D341Med (cell line): ENCODE measurements at regions not wholly inside any gene's neighbourhood (a gene's known extent, or its start where the extent isn't known, plus 50 kb on each side); places are given as distances from the start of the nearest gene placed in this dataset.
"Not testable (repeated sequence)": the region's sequence is repeated elsewhere in the genome, so short reads cannot be mapped to it uniquely, and the experiment has no call there.

Experiments used
- DNase-seq: peaks from one replicate; pipeline ENCODE4 v3.0.0; 2012; ENCODE audit warnings: low spot score

DNA sequence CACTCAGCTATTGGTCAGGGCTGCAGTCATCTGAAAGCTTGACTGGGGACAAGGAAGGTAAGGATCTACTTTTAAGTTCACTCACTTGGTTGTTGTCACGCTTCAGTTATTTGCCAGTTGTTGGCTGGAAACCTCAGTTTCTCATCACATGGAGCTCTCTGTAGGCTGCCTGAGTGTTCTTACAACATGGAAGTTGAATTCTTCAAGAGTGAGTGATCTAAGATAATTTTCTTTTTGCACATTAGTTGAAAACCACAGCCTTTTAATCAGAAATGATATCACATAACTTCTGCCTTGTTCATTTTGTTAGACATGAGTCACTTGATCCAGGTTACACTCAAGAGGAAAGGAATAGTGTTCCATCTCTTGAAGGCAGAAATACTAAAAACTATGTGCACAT lies 552.7 kb downstream of the RAPGEF2 start:
- no peak for DNase-seq

DNA sequence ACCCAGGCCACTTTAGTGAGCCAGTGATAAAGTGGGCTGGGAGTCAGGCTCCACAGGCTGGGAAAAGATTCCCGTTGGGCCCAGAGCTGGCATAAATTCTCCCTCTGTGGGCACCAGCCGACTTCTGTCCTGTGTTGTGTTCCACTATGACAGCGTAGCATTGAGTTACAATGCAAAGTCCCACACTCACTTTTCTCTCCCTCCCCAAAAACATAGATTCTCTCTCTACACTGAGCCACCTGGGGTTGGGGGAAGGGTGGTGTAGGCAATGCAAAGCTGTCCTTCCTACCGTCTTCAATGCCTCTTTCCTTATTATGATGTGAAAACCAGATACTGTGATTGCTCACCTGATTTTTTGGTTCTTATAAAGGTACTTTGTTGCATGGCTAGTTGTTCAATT lies 566.2 kb downstream of the RAPGEF2 start:
- DNase-seq: no peak

DNA sequence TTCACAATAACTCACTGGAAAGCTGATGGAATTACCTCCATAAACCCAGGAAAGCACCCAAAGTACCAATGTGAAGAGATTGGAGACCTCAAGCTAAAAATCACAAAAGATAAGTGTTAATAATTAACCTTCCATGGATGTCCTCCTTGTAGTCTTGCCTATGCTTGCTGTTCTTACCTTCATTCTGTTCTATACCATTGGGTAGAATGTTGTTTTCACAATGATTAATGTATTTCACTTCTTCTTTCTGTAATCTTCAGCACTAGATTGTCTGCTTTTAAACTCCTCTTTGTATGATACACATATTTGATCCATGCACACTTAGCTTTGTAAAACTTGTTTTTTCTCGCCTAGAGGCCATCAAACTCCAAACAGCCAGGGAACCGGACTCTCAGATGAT lies 570.3 kb downstream of the RAPGEF2 start:
- no peak for DNase-seq

DNA sequence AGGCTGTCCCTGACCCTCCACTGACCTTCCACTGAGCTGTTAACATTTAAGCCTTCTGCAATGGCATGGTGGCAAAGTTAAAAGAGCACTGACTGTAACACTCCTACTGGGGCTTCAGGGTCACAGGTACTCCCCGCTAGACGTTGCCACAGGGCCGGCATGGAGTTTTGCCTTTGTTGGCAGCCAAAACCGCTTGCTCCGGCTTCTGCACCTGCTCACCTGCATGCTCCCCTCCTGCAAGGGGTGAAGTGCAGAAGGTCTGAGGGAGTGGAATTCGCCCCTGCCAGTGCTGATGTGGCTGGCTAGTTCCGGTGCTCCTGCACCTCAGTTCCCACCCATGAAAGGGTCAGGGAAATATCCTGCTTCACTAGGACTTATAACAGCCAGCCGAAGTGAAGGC lies 571.4 kb downstream of the RAPGEF2 start:
- no peak for DNase-seq

DNA sequence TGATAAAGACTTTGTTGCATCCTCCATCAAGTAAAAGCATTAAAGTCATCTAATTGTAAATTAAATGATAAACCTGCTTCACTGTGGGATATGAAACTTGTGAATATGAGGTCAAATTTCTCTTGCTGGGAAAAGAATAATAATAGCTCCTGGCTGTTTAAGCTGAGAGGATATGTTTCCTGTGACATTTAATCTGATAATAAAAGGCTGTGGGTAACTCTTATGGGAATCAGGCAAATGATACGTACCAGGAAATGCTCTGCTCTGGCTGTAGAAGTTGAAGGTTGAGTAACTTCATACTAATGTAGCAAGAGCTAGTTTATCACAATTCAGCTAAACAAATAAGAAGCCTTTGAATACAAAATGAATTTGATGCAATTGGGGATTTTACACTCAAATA lies 574.6 kb downstream of the RAPGEF2 start:
- no peak for DNase-seq

DNA sequence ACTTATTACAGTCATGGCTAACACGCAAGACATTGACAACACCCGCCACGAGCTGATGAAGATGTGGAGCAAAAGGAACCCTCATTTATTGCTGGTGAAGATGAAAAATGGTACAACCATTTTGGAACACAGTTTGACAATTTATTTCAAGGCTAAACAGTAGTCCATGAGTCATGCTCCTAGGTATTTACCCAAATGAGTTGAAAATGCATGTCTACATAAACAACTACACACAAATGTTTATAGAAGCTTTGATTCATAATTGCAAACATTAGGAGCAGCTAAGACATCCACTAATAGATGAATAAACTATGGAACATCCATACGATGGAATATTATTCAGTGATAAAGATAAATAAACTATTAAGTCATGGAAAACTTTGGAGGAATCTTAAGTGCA lies 580.1 kb downstream of the RAPGEF2 start:
- DNase-seq: no peak

DNA sequence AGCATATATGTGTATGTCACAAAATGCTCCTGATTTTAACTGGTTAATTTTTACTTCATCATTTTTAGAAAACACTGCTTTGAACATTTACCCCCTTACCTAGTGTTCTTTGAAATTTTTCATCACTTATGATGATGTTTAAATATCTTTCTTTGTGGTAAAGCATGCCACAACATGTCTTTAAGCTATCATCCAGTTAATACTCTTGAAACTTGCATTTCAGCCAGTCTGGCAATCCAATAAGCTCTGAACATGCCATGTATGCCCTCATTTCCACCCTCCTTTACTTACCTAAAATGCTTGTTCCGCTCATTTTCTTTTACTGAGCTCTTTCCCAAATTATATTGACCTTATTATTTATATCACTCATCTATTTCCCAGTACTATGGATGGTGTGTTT lies 581.2 kb downstream of the RAPGEF2 start:
- no peak for DNase-seq

DNA sequence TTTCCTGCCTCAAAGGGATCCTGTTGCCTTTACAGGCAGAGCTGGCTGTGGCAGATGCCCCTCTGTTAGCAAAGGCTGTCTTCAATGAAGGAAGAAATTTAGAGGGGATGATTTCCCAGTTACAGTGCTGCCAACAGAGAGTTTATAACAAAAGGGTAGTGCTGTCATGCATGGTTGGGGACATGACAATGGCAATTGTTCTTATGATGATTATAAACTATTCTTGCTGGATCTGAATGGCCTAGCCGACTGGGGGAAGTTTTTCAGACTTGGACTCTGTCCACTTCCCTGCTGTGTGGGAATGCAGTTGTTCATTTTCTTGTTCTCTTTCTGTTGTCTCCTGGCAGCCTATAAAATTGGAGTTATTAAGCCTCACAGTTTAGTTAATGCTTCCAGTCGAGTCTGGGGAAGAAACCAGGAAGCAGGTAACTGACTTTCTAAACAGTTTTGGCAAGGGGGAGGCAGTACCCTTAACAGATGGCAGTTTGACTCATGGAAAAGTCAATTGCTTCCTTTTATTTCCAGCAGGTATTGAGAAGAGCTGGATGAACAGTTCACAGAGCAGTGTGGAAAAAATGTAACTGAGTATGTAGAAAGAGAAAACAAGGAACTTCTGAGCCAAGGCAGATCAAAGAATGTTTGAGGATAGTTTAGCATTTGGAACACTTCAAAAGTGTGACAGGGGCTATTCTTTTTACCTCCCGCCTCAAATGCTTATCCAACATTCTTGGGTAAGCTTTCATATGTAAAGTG lies 582.6 kb downstream of the RAPGEF2 start:
- no peak for DNase-seq

DNA sequence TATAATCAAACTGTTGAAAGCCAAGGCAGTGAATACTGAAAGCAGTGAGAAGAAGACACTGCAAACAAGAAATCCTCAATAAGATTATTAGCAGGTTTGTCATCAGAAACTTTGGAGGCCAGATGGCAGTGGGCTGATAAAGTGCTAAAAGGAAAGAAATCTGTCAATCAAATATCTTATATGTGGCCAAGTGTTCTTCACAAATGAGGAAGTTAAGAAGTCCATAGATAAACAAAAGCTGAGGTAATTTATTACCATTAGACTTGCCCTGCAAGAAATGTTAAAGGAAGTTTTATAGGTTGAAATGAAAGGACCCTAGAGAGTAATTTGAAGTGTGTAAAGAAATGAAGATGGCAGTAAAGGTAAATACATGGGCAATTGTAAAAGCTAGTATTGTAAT lies 586.6 kb downstream of the RAPGEF2 start:
- no peak for DNase-seq

DNA sequence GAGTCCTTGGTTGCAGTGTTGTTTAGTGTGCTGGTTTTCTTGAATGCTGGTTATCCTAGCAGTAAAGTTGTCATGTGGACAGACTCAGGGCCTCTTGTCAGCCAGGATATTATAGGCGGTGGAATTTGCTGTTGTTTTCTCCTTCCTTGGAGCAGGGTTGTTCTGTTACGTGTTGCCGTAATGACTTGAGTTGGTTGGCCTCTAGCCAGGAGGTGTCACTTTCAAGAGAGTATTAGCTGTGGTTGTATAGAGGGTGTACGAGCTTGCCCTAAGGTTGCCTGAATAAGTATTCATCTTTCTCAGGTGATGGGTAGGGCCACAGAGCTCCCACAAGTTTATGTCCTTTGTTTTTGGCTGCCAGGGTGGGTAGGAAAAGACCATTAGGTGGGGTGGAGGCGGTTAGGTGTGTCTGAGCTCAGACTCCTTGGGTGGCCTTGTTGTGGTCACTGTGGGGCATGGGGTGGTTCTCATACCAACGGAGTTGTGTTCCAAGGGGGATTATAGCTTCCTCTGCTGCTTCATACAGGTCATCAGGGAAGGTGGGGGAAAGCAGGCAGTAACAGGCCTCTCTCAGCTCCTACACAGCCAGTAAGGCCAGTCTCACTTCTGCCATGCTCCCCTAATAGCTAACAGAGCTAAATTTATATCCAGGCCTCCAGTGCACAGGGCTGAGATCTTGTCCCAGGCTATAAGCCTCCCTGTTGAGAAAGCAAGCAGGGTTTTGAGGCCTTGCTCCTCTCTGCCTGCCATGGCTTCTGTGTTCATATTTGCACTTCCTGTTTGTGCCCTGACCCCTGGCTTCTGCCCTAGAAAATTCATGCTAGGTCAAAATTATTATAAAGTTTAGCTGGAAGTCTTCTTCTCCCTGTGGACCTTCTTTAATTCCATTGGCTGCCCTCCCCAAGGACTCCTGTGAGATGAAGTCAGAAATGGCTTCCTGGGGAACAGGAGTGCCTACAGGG lies 594.7 kb downstream of the RAPGEF2 start:
- no peak for DNase-seq

DNA sequence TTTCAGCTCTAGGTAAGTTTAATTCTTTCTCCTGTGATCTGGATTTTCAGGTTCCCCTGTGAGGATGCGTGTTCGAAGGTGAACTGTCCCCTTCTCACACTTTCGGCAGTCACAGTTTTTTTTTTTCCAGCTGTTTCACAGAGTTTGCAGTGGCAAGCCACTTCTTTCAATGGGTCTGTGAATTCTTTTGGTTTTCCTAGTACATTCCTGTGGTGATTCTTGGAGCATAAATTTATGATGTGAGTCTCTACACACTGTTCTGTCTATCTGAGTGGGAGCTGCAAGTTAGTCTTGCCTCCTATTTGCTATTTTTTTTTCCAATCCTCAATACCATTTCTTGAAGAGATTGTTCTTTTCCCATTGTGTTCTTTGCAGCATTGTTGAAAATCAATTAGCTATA lies 595.5 kb downstream of the RAPGEF2 start:
- DNase-seq: no peak

DNA sequence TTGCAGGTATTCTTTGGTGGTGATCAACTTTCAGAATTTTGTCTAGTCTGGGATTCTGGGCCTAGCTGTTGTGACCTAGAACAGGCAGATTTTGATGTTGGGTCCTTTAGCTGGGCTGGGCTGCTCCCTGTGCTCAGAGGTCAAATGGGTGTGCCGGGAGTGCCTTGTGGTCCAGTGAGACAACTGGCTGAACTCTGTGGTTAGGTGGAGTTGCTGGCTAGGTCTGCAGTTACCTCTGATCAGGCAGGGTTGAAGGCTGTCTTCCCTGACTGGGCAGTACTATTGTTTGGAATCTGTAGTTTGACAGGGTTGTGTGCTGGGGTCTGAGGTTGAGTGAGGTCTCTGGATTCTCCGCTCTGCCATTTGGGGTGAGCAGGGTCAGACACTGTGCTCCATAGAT lies 599.3 kb downstream of the RAPGEF2 start:
- DNase-seq: no peak

DNA sequence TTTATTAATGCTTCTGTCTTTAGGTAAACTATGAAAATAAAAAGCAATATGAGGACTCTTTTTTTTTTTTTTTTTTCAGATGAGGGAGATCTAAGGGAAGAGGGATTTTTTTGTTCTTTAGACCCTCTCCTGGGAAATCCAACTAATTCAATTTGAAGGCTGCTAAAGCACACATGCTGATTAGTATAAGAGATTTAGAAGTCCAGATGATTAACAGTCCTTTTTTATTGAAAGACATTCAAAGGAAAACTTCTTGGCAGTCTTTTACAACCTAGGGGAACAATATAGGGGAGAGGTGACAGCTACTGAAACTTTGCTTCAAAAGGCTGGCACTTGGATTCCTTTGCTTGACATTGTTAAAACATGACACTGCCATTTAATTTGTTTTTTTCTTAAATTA lies 602.5 kb downstream of the RAPGEF2 start:
- no peak for DNase-seq

DNA sequence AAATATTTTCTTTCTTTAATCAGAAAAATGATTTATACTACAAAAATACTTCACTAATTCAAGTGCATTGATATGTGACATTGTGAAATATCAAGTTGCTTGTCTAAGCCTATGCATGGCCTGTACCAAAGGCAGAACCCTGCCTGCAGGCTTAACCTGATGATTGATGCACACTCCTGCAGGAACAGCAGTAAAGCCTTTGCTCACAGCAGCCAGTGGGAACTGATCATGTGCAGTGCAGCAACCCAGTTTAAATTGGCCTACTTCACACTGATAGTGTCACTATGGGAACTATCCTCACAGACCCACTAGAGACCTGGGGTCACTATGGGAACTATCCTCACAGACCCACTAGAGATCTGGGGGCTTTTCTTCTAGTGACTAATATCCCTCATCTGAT lies 603.8 kb downstream of the RAPGEF2 start:
- DNase-seq: no peak

DNA sequence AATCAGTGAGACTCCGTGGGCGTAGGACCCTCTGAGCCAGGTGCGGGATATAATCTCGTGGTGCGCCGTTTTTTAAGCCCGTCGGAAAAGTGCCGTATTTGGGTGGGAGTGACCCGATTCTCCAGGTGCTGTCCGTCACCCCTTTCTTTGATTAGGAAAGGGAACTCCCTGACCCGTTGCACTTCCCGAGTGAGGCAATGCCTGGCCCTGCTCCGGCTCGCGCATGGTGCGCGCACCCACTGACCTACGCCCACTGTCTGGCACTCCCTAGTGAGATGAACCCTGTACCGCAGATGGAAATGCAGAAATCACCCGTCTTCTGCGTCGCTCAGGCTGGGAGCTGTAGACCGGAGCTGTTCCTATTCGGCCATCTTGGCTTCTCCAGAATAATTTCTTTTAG lies 612.3 kb downstream of the RAPGEF2 start:
- DNase-seq: not testable (repeated sequence)

DNA sequence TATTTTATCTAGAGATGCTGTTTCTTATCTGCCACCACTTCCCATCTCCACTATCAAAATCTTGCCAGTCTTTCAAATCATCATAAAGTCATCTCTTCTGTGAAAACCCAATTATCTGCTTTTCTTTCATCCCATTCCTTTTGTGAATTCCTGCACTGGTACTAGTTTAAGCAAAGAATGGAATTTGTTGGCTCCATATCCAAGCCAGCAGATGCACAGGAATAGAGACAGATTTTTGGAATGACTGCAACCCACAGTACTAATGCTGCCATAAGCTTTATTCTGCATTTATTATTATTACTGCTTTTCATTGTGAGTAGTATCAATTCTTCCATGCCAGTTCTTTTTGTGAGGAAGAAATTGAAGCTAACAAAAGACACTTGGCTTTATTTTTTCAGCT lies 616.7 kb downstream of the RAPGEF2 start:
- DNase-seq: no peak

DNA sequence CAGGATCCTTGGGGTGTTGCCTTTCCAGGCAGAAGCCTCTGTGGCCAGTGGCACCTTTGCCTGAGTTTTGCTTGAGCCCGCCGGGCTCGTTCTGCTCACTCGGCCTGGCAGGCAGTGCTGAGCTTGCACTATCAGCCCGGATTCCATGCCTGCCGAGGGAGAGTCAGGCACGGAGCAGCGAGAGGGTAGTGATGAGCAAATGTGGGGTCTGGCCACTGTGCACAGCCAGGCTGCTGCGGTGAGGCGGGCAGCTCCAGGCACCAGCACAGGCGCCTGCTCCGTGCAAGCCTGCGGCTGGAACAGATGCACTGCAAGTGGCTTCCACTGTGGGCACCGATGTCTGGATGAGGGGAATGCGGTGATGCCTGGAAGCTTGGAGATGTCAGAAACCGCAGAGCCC lies 619.2 kb downstream of the RAPGEF2 start:
- DNase-seq: no peak

DNA sequence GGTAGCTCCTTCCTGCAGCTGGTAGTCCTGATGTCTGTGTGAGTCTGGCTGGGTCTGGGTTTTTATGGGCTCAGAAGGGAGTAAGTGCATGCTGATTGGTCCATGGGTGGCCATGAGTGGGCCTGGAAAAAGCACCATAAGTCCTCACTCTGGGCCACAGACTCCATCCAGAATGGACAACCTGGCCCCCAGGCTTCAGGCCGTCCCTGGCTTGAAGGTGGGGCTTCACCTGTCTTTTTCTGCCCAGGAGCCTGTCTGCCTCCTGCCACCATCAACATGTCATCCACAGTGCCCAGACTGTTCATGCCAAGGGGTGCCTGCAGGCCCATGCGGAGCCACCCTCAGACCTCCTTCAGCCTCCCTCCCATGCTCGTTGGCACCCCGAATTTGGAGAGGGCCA lies 620.0 kb downstream of the RAPGEF2 start:
- DNase-seq: no peak

DNA sequence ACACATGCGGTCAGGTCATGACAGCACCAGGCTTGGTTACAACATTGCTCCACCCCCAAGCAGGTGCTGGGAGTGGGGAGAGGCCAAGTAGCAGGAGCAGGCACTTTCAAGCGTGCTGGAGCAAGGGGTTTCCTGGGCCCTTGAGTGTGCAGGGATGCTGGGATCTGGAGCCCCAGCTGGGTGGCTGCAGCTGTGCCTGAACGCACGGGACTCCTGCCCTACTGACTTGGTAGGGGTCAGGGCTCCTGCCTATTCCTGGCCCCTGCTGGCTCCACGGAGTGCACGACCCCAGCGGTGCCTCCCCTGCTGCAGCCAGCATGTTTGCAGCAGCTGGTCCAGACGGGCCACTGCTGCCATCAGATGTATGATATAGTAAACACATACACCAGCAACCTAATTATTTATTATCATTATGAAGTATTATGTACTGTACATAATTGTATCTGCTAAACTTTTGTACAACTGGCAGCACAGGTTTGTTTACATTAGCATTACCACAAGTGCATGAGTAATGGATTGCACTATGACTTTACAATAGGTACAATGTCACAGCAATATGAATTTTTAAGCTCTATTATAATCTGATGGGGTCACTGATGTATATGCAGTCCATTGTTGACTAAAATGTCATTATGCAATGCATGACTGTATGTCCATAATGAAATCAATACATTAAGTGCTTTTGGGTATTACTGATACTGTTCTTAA lies 620.6 kb downstream of the RAPGEF2 start:
- DNase-seq: no peak

DNA sequence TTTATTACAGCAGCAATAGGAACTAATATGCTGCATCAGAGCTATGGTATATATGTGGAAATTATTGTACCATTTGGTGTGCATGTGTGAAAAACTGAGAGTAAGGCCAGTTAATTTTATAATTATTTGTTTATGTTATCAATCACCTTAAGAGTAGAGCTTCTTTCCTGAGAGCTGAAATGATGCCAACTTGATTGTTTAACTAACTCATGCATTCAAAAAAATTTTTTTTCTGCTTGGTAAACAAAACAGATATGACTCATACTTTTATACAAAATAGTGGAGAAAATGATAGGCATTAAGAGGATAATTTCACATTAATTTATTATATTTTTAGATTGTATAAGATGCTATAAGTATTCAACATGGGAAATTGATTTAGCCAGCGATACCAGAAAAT lies 622.7 kb downstream of the RAPGEF2 start:
- DNase-seq: no peak

DNA sequence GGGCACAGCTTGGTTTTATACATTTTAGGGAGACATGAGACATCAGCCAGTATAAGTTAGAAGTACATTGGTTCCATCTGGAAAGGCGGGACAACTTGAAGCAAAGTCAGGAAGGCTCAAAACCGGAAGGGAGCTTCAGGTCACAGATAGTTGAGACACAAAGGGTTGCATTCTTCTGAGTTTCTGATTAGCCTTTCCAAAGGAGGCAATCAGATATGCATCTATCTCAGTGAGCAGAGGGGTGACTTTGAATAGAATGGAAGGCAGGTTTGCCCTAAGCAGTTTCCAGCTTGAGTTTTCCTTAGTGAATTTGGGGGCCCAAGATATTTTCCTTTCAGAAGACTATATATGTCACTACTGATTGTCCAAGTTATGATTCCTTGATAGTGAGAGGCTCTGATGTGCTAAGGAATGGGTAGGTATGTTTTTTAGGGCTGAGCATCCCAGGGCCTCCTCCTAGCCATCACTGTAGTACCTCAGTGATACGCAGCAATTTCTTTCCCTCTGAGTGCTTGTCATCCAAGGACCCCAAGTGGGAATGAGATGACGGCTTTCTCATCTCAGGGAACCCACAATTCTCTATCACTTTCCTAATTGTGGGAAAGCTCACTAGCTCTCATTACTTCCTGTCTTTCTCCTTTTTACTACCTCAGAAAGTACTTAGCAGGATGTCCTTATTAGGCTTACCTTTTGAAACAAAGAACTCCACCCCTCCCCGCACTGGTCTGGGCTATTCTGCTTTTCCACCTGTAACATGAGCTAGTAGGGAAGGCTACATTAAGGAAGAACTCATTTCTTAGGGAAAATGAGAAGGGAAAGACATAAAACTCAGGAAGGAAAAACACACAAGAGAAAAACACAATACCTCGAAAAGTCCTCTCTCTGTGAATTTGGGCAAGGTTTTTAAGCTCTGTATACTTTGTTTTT lies 632.7 kb downstream of the RAPGEF2 start:
- DNase-seq: no peak

DNA sequence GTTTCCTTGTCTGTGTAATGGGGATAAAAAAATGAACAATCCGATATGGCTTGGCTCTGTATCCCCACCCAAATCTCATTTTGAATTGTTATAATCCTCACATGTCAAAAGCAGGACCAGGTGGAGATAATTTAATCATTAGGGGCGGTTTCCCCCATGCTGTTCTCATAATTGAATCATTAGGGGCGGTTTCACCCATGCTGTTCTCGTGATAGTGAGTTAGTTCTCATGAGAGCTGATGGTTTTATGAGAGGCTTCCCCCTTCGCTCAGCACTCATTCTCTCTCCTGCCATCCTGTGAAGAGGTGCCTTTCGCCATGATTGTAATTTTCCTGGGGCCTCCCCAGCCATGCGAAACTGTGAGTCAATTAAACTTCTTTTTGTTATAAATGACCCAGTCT lies 633.5 kb downstream of the RAPGEF2 start:
- no peak for DNase-seq
